Calu3 (cell line): ENCODE measurements at regions not wholly inside any gene's neighbourhood (a gene's known extent, or its start where the extent isn't known, plus 50 kb on each side); places are given as distances from the start of the nearest gene placed in this dataset.

Experiments
- BruUV-seq: library from RNA; stranded (reverse); fragments of 400-500 nt; replicated peaks from 2 replicates; lab custom pipeline; 2021; lab: Mats Ljungman, UMichigan
- CTCF ChIA-PET: fragments of 300-600 bp; sonication (Branson Sonifier 250); formaldehyde crosslinking; loops from one replicate; lab custom pipeline; 2022; ENCODE audit warnings: antibody characterized with exemption; lab: Charles Lee
- DNase-seq: peaks from one replicate; pipeline ENCODE4 v3.0.0; 2022
- H3K27ac Mint-ChIP-seq: one replicate; pipeline ENCODE4 v1.8.0; 2022; ENCODE audit warnings: mixed read lengths; ENCODE audit not compliant: unreplicated experiment
- H3K27me3 Mint-ChIP-seq: one replicate; pipeline ENCODE4 v1.8.0; 2022; ENCODE audit warnings: mixed read lengths; ENCODE audit not compliant: unreplicated experiment
- H3K36me3 Mint-ChIP-seq: one replicate; pipeline ENCODE4 v1.8.0; 2022; ENCODE audit warnings: mild to moderate bottlenecking, moderate library complexity, mixed read lengths; ENCODE audit not compliant: insufficient read depth, unreplicated experiment
- H3K4me1 Mint-ChIP-seq: one replicate; pipeline ENCODE4 v1.8.0; 2022; ENCODE audit warnings: mild to moderate bottlenecking, low read depth, mixed read lengths; ENCODE audit not compliant: unreplicated experiment
- H3K4me3 Mint-ChIP-seq: one replicate; pipeline ENCODE4 v1.8.0; 2022; ENCODE audit warnings: mild to moderate bottlenecking, low read depth, moderate library complexity, mixed read lengths; ENCODE audit not compliant: unreplicated experiment
- H3K9me3 Mint-ChIP-seq: one replicate; pipeline ENCODE4 v1.8.0; 2022; ENCODE audit warnings: low read depth, mixed read lengths; ENCODE audit not compliant: unreplicated experiment
- intact Hi-C: fragments of 100-400 bp; cut with micrococcal nuclease; formaldehyde crosslinking; loops from one replicate; pipeline ENCODE4 v1.10.0; 2022; ENCODE audit not compliant: unreplicated experiment
- TF ChIP-seq, protein P1 (sequence below): fragments of 200-600 bp; IDR thresholded peaks from one replicate; pipeline ENCODE4 v1.8.0; 2022; ENCODE audit warnings: antibody characterized with exemption; ENCODE audit not compliant: unreplicated experiment

GRCh38 chr16:73210084-73210483 is 162.2 kb upstream of the ZFHX3 start:
- intact Hi-C loops, result no loop called here
- no peak overlapping the region for H3K4me3 Mint-ChIP-seq
- H3K27me3 Mint-ChIP-seq, result no peaks in the 10 kb centered on the region
- H3K36me3 Mint-ChIP-seq, result no peaks in the 10 kb centered on the region
- H3K9me3 Mint-ChIP-seq, result no peaks in the 10 kb centered on the region
- H3K4me1 Mint-ChIP-seq, result peaks cover 8% of the 10 kb centered on the region
- BruUV-seq, result no TSS peak
- DNase-seq, result no peak
- H3K27ac Mint-ChIP-seq, result no peak overlapping the region
- CTCF ChIA-PET, result no interaction called here
- TF ChIP-seq, protein P1, sequence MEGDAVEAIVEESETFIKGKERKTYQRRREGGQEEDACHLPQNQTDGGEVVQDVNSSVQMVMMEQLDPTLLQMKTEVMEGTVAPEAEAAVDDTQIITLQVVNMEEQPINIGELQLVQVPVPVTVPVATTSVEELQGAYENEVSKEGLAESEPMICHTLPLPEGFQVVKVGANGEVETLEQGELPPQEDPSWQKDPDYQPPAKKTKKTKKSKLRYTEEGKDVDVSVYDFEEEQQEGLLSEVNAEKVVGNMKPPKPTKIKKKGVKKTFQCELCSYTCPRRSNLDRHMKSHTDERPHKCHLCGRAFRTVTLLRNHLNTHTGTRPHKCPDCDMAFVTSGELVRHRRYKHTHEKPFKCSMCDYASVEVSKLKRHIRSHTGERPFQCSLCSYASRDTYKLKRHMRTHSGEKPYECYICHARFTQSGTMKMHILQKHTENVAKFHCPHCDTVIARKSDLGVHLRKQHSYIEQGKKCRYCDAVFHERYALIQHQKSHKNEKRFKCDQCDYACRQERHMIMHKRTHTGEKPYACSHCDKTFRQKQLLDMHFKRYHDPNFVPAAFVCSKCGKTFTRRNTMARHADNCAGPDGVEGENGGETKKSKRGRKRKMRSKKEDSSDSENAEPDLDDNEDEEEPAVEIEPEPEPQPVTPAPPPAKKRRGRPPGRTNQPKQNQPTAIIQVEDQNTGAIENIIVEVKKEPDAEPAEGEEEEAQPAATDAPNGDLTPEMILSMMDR, result no peak

DNA sequence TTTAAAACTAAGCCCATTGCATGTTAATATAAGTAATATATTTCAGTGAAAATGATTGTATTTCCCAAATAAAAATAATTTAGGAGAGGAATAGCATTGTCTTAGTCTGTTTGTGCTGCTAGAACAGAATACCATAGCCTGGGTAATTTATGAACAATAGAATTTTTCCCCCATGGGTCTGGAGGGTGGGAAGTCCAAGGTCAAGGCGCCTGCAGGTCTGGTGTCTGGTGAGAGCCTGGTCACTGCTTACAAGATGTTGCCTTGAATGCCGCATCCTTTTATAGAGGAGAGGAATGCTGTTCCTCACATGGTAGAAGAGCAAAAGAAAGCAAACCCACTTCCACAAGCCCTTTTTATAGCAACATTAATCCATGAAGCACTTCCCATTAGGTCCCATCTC is 161.3 kb upstream of the ZFHX3 start:
- Mint-ChIP-seq H3K27ac (no peak overlapping the region), H3K27me3 (no peaks in the 10 kb centered on the region), H3K4me3 (no peak overlapping the region), H3K36me3 (no peaks in the 10 kb centered on the region), H3K4me1 (peaks cover 17% of the 10 kb centered on the region), H3K9me3 (no peaks in the 10 kb centered on the region)
- no TSS peak for BruUV-seq
- intact Hi-C loops, result loop anchor here (10.0 kb wide), 1 partner anchor 244 kb away; no protein-coding TSS in a partner anchor
- CTCF ChIA-PET, result no interaction called here
- no peak for DNase-seq
- TF ChIP-seq, protein P1, result no peak

DNA sequence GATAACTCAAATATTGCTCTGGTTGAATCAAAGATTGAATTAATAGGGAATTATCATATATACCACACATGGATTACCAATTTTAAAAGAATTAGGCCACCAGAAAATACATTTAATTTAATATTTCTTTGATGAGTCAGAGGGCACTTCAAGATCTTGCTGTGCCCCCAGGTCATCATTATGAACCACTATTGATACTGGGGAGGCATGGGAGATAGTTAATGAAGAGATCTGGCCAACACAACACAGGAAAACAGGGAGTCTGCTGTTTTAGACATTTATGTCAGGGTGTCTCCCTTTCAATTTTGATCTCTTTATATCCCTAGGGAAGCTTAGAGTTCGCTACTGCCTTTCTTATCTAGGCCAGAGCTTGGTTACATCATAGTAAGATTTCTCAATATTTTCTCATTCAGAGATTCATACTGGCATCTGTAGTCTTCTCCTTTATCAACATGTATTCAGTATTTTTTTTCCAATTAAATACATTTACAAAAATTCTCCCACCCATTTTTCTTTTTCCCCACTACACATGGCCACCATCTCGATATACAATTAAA is 158.3 kb upstream of the ZFHX3 start:
- Mint-ChIP-seq H3K36me3 (no peaks in the 10 kb centered on the region), H3K9me3 (no peaks in the 10 kb centered on the region), H3K27me3 (no peaks in the 10 kb centered on the region), H3K4me1 (peaks cover 31% of the 10 kb centered on the region), H3K27ac (no peak overlapping the region), H3K4me3 (no peak overlapping the region)
- intact Hi-C loops, result loop anchor here (10.0 kb wide), 1 partner anchor 241 kb away; no protein-coding TSS in a partner anchor
- CTCF ChIA-PET, result no interaction called here
- TF ChIP-seq, protein P1, result no peak
- no peak for DNase-seq
- BruUV-seq, result no TSS peak

- TF ChIP-seq, protein P1, result no peak
- Mint-ChIP-seq H3K9me3 (no peaks in the 10 kb centered on the region), H3K4me1 (peaks cover 31% of the 10 kb centered on the region), H3K27ac (no peak overlapping the region), H3K27me3 (no peaks in the 10 kb centered on the region), H3K4me3 (no peak overlapping the region), H3K36me3 (no peaks in the 10 kb centered on the region)
- CTCF ChIA-PET, result interaction anchor here (0.6 kb wide), 1 partner anchor 29 kb away, joined by 3 read pairs; no protein-coding TSS in a partner anchor
- no peak for DNase-seq
- BruUV-seq, result no TSS peak
- intact Hi-C loops, result loop anchor here (10.0 kb wide), 1 partner anchor 241 kb away; no protein-coding TSS in a partner anchor
Measured at GRCh38 chr16:73205153-73205886, 157.4 kb upstream of the ZFHX3 start.
